Ishikawa (cell line): ENCODE measurements at regions not wholly inside any gene's neighbourhood (a gene's known extent, or its start where the extent isn't known, plus 50 kb on each side); places are given as distances from the start of the nearest gene placed in this dataset.

Experiments
- CEBPB ChIP-seq: IDR thresholded peaks from 2 replicates; pipeline ENCODE4 v1.6.1; 2012
- CREB1 ChIP-seq: IDR thresholded peaks from 2 replicates; pipeline ENCODE4 v1.6.1; 2012; ENCODE audit warnings: low read depth
- EGR1 ChIP-seq: IDR thresholded peaks from 2 replicates; pipeline ENCODE4 v1.6.1; 2012
- EP300 ChIP-seq: IDR thresholded peaks from 2 replicates; pipeline ENCODE4 v1.6.1; 2012; ENCODE audit warnings: borderline replicate concordance
- FOXM1 ChIP-seq: IDR thresholded peaks from 2 replicates; pipeline ENCODE4 v1.6.1; 2012; ENCODE audit warnings: low read depth, borderline replicate concordance
- MAX ChIP-seq: IDR thresholded peaks from 2 replicates; pipeline ENCODE4 v1.6.1; 2012
- NFIC ChIP-seq: IDR thresholded peaks from 2 replicates; pipeline ENCODE4 v1.6.1; 2012
- RAD21 ChIP-seq: IDR thresholded peaks from 2 replicates; pipeline ENCODE4 v1.6.1; 2012; ENCODE audit warnings: low read depth
- REST ChIP-seq: IDR thresholded peaks from 2 replicates; pipeline ENCODE4 v1.6.1; 2012; ENCODE audit warnings: low read depth, mild to moderate bottlenecking
- TAF1 ChIP-seq: IDR thresholded peaks from 2 replicates; pipeline ENCODE4 v1.6.1; 2012; ENCODE audit warnings: low read depth, mild to moderate bottlenecking
- TCF12 ChIP-seq: IDR thresholded peaks from 2 replicates; pipeline ENCODE4 v1.6.1; 2012; ENCODE audit warnings: low read depth
- TEAD4 ChIP-seq: IDR thresholded peaks from 2 replicates; pipeline ENCODE4 v1.6.1; 2012
- USF1 ChIP-seq: IDR thresholded peaks from 2 replicates; pipeline ENCODE4 v1.6.1; 2012
- YY1 ChIP-seq: IDR thresholded peaks from 2 replicates; pipeline ENCODE4 v1.6.1; 2012; ENCODE audit warnings: low read depth
- ZBTB7A ChIP-seq: IDR thresholded peaks from 2 replicates; pipeline ENCODE4 v1.6.1; 2012; ENCODE audit warnings: low read depth

- TF ChIP-seq EGR1 (no peak), MAX (no peak), NFIC (no peak), TCF12 (no peak), TEAD4 (no peak)
Measured at GRCh38 chr14:94893411-94894160, 123.7 kb upstream of the GSC start.

- TF ChIP-seq TEAD4: no peak
- no peak for TF ChIP-seq ZBTB7A
- TF ChIP-seq EP300: no peak
- no peak for TF ChIP-seq TAF1
- no peak for TF ChIP-seq NFIC
- no peak for TF ChIP-seq RAD21
- TF ChIP-seq REST: no peak
- no peak for TF ChIP-seq TCF12
- TF ChIP-seq EGR1: no peak
- TF ChIP-seq CREB1: no peak
Measured at GRCh38 chr14:94890785-94891184, 120.9 kb upstream of the GSC start.

- TF ChIP-seq EP300 (no peak), MAX (no peak), REST (no peak), EGR1 (no peak), RAD21 (no peak), TEAD4 (no peak)
Measured at GRCh38 chr14:94889520-94890312, 119.8 kb upstream of the GSC start.

- TF ChIP-seq REST: no peak
- TF ChIP-seq TCF12: no peak
- TF ChIP-seq EGR1: no peak
- TF ChIP-seq FOXM1: no peak
- TF ChIP-seq USF1: peak; percentile 63
- TF ChIP-seq TEAD4: no peak
- no peak for TF ChIP-seq CEBPB
- no peak for TF ChIP-seq YY1
Measured at GRCh38 chr14:94888121-94888520, 118.2 kb upstream of the GSC start.

- TF ChIP-seq REST (no peak), FOXM1 (no peak), EGR1 (no peak), YY1 (no peak), RAD21 (no peak), TCF12 (no peak), TEAD4 (no peak), EP300 (no peak), CREB1 (no peak), CEBPB (no peak), TAF1 (no peak), USF1 (no peak), MAX (no peak), ZBTB7A (no peak)
Measured at GRCh38 chr14:94887591-94887990, 117.7 kb upstream of the GSC start.
